Keratinocyte (primary cell): ENCODE measurements at regions not wholly inside any gene's neighbourhood (a gene's known extent, or its start where the extent isn't known, plus 50 kb on each side); places are given as distances from the start of the nearest gene placed in this dataset.

Source experiments
- DNase-seq: peaks from one replicate; pipeline ENCODE4 v3.0.0-alpha.2; 2011; ENCODE audit warnings: low read depth, missing footprints, low spot score
- FAIRE-seq: peaks from 2 replicates; lab custom pipeline; 2011; peaks lifted over from hg19 to GRCh38; lab: Jason Lieb, UNC
- H2AFZ ChIP-seq: 2 replicates; pipeline ENCODE4 v1.6.0; 2012; ENCODE audit warnings: low read length, control low read depth, inconsistent platforms; ENCODE audit not compliant: control insufficient read depth
- H3K27ac ChIP-seq: 2 replicates; pipeline ENCODE4 v1.5.1; 2011; ENCODE audit warnings: low read length; ENCODE audit not compliant: control insufficient read depth, insufficient read depth
- H3K27me3 ChIP-seq: 3 replicates; pipeline ENCODE4 v1.6.0; 2011; ENCODE audit warnings: low read length; ENCODE audit not compliant: control insufficient read depth, insufficient read depth; ENCODE audit errors: extremely low read depth
- H3K36me3 ChIP-seq, 2 experiments: 2 replicates in 1 of 2; 3 replicates in 1 of 2; pipeline ENCODE4 v1.5.1; 2011; ENCODE audit warnings: low read length in 2 of 2, mild to moderate bottlenecking in 1 of 2; ENCODE audit not compliant: control insufficient read depth in 2 of 2, insufficient read depth in 2 of 2; ENCODE audit errors: extremely low read depth in 1 of 2
- H3K4me1 ChIP-seq: 3 replicates; pipeline ENCODE4 v1.5.1; 2011; ENCODE audit warnings: low read length; ENCODE audit not compliant: control insufficient read depth, insufficient read depth; ENCODE audit errors: extremely low read depth
- H3K4me2 ChIP-seq: 3 replicates; pipeline ENCODE4 v1.6.0; 2011; ENCODE audit warnings: low read depth, low read length; ENCODE audit not compliant: control insufficient read depth, insufficient read depth; ENCODE audit errors: extremely low read depth
- H3K4me3 ChIP-seq, 3 experiments: fragments of 200-600 bp in 1 of 3; sonication (generic) in 1 of 3; 2 replicates in 2 of 3; 3 replicates in 1 of 3; pipeline ENCODE4 v1.5.1; 2011 to 2016; ENCODE audit warnings: low read length in 3 of 3, mild to moderate bottlenecking in 3 of 3, control low read depth in 2 of 3, inconsistent platforms in 1 of 3, low read depth in 1 of 3, mixed read lengths in 1 of 3, mixed run types in 1 of 3, moderate library complexity in 1 of 3; ENCODE audit not compliant: control insufficient read depth in 2 of 3, insufficient read depth in 2 of 3; ENCODE audit errors: extremely low read depth in 1 of 3
- H3K79me2 ChIP-seq: 2 replicates; pipeline ENCODE4 v1.6.0; 2012; ENCODE audit warnings: low read length; ENCODE audit not compliant: control insufficient read depth, insufficient read depth
- H3K9ac ChIP-seq: 3 replicates; pipeline ENCODE4 v1.6.0; 2011; ENCODE audit warnings: low read length; ENCODE audit not compliant: control insufficient read depth, insufficient read depth; ENCODE audit errors: extremely low read depth
- H3K9me1 ChIP-seq: 3 replicates; pipeline ENCODE4 v1.6.0; 2011; ENCODE audit warnings: low read length; ENCODE audit not compliant: control insufficient read depth, insufficient read depth; ENCODE audit errors: extremely low read depth
- H3K9me3 ChIP-seq: 2 replicates; pipeline ENCODE4 v1.5.1; 2012; ENCODE audit warnings: low read depth, low read length; ENCODE audit not compliant: control insufficient read depth
- H4K20me1 ChIP-seq: 3 replicates; pipeline ENCODE4 v1.6.0; 2011; ENCODE audit warnings: low read length; ENCODE audit not compliant: control insufficient read depth, insufficient read depth; ENCODE audit errors: extremely low read depth
- EZH2 ChIP-seq: IDR thresholded peaks from one replicate; pipeline ENCODE4 v1.6.1; 2012; ENCODE audit warnings: inconsistent platforms, mild to moderate bottlenecking, low read length, moderate library complexity
- dilution Hi-C: fragments of 300-500 bp; cut with MboI; formaldehyde crosslinking; loops from one replicate; pipeline ENCODE4 v1.7.0; 2020; ENCODE audit warnings: low sequenced_read_pairs; ENCODE audit not compliant: extremely low pct_ligation_motif_present
- TF ChIP-seq, protein P1 (sequence below), 3 experiments: IDR thresholded peaks in 1 of 3; conservative IDR thresholded peaks in 1 of 3; optimal IDR thresholded peaks in 1 of 3; 2 replicates in 2 of 3; 3 replicates in 1 of 3; pipeline versions ENCODE3 to v1.5.1; 2011; ENCODE audit warnings: low read length in 3 of 3, mild to moderate bottlenecking in 3 of 3, moderate library complexity in 2 of 3, control low read depth in 1 of 3, inconsistent platforms in 1 of 3; ENCODE audit not compliant: insufficient read depth in 2 of 3; ENCODE audit errors: extremely low read depth in 1 of 3

DNA sequence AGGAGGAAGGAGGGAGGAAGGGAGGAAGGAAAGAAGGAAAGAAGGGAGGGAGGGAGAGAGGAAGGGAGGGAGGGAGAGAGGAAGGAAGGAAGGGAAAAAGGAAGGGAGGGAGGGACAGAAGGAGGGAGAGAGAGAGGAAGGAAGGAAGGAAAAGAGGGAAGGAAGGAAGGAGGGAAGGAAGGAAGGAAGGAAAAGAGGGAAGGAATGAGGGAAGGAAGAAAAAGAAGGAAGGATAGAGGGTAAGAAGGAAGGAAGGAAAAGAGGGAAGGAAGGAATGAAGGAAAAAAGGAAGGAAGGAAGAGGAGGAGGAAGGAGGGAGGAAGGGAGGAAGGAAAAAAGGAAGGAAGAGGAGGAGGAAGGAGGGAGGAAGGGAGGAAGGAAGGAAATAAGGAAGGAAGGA, 796.8 kb downstream of the ARAP2 start:
- FAIRE-seq (no peak), DNase-seq (no peak)
- H4K20me1 ChIP-seq, result no peaks in the 10 kb centered on the region
- H3K9me3 ChIP-seq, result no peaks in the 10 kb centered on the region
- TF ChIP-seq EZH2, result no peak
- TF ChIP-seq, protein P1, sequence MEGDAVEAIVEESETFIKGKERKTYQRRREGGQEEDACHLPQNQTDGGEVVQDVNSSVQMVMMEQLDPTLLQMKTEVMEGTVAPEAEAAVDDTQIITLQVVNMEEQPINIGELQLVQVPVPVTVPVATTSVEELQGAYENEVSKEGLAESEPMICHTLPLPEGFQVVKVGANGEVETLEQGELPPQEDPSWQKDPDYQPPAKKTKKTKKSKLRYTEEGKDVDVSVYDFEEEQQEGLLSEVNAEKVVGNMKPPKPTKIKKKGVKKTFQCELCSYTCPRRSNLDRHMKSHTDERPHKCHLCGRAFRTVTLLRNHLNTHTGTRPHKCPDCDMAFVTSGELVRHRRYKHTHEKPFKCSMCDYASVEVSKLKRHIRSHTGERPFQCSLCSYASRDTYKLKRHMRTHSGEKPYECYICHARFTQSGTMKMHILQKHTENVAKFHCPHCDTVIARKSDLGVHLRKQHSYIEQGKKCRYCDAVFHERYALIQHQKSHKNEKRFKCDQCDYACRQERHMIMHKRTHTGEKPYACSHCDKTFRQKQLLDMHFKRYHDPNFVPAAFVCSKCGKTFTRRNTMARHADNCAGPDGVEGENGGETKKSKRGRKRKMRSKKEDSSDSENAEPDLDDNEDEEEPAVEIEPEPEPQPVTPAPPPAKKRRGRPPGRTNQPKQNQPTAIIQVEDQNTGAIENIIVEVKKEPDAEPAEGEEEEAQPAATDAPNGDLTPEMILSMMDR (optimal IDR thresholded peaks at IDR 0.05 in 1 of 3, IDR thresholded peaks at IDR 0.05 in 1 of 3, conservative IDR thresholded peaks at IDR 0.05 in 1 of 3; ENCODE audit: extremely low read depth in 1 of 3, insufficient read depth in 2 of 3, low read length in 3 of 3), result no peak
- H3K27ac ChIP-seq, result no peak overlapping the region
- no peaks in the 10 kb centered on the region for H3K4me1 ChIP-seq
- no peaks in the 10 kb centered on the region for H3K79me2 ChIP-seq
- H3K9me1 ChIP-seq, result no peaks in the 10 kb centered on the region
- H3K4me2 ChIP-seq, result no peak overlapping the region
- H3K9ac ChIP-seq, result no peak overlapping the region
- no peak overlapping the region for H3K4me3 ChIP-seq
- no peaks in the 10 kb centered on the region for H3K27me3 ChIP-seq
- dilution Hi-C loops, result no loop called here
- H3K36me3 ChIP-seq, result no peaks in the 10 kb centered on the region
- no peak overlapping the region for H2AFZ ChIP-seq

DNA sequence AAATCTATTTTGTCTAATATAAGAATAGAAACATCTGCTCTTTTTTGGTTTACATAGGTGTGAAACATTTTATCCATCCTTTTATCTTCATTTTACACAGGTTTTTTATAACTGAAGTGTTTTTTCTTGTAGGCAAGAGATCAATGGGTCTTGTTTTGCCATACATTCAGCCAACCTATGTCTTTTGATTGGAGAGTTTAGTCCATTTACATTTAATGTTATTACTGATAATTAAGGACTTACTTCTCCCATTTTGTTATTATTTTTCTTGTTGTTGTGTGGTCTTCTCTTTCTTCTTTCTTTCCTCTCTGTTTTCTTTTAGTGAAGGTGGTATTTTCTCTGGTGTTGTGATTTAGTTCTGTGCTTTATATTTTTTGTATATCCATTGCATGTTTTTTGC, 785.3 kb downstream of the ARAP2 start:
- H4K20me1 ChIP-seq, result no peaks in the 10 kb centered on the region
- no peak overlapping the region for H2AFZ ChIP-seq
- no peak overlapping the region for H3K4me3 ChIP-seq
- no peaks in the 10 kb centered on the region for H3K9me3 ChIP-seq
- no peak overlapping the region for H3K9ac ChIP-seq
- no peaks in the 10 kb centered on the region for H3K9me1 ChIP-seq
- FAIRE-seq (no peak), DNase-seq (no peak)
- no peak for TF ChIP-seq EZH2
- TF ChIP-seq, protein P1 (optimal IDR thresholded peaks at IDR 0.05 in 1 of 3, IDR thresholded peaks at IDR 0.05 in 1 of 3, conservative IDR thresholded peaks at IDR 0.05 in 1 of 3; ENCODE audit: extremely low read depth in 1 of 3, insufficient read depth in 2 of 3, low read length in 3 of 3), result no peak
- no peak overlapping the region for H3K27ac ChIP-seq
- no peak overlapping the region for H3K4me2 ChIP-seq
- no peaks in the 10 kb centered on the region for H3K4me1 ChIP-seq
- no peaks in the 10 kb centered on the region for H3K79me2 ChIP-seq
- H3K27me3 ChIP-seq, result no peaks in the 10 kb centered on the region
- dilution Hi-C loops, result no loop called here
- no peaks in the 10 kb centered on the region for H3K36me3 ChIP-seq
